Uterus (tissue), 2 donors: ENCODE measurements at regions not wholly inside any gene's neighbourhood (a gene's known extent, or its start where the extent isn't known, plus 50 kb on each side); places are given as distances from the start of the nearest gene placed in this dataset.

Experiments used
- POLR2A ChIP-seq, 2 donors: fragments of 450-650 bp; IDR thresholded peaks; one replicate each; pipeline ENCODE4 v1.6.1; 2016; ENCODE audit warnings: antibody characterized with exemption in 2 of 2, mild to moderate bottlenecking in 1 of 2, moderate library complexity in 1 of 2
- TF ChIP-seq, protein P1 (sequence below), 4 experiments: fragments of 200-600 bp in 2 of 4; fragments of 450-650 bp in 2 of 4; sonication (generic) in 2 of 4; IDR thresholded peaks; one replicate each; pipeline ENCODE4 v1.5.1; 2016 to 2019; ENCODE audit warnings: antibody characterized with exemption in 4 of 4, mild to moderate bottlenecking in 2 of 4, moderate library complexity in 1 of 4

DNA sequence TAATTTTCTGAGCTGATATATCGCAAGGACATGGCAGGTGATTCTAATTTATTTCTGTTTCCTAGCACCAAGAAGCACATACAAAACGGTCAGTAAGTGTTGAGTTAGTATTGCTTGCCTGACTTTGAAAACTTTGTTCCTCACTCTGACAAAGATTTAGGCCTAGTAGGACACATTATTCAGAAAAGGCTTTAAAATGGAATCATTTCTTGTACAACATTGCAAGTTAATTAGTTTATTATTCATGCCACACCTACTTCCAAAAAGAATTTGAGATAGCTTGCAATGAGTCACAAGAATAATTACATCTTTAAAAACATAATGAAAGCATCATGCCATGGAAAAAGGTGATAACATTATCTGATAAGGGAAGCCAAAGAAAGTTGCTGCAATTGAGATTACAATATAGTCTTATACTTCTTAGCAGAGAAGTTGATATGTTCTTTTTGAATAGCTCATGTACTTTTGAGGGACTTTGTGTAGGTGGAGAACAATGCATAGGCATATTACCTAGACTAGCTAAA lies 474.2 kb downstream of the KLF5 start:
- TF ChIP-seq, protein P1, sequence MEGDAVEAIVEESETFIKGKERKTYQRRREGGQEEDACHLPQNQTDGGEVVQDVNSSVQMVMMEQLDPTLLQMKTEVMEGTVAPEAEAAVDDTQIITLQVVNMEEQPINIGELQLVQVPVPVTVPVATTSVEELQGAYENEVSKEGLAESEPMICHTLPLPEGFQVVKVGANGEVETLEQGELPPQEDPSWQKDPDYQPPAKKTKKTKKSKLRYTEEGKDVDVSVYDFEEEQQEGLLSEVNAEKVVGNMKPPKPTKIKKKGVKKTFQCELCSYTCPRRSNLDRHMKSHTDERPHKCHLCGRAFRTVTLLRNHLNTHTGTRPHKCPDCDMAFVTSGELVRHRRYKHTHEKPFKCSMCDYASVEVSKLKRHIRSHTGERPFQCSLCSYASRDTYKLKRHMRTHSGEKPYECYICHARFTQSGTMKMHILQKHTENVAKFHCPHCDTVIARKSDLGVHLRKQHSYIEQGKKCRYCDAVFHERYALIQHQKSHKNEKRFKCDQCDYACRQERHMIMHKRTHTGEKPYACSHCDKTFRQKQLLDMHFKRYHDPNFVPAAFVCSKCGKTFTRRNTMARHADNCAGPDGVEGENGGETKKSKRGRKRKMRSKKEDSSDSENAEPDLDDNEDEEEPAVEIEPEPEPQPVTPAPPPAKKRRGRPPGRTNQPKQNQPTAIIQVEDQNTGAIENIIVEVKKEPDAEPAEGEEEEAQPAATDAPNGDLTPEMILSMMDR (IDR thresholded peaks at IDR 0.05), result no peak
- TF ChIP-seq POLR2A (IDR thresholded peaks at IDR 0.05), result no peak
